ENCODE measurements at regions not wholly inside any gene's neighbourhood (a gene's known extent, or its start where the extent isn't known, plus 50 kb on each side); places are given as distances from the start of the nearest gene placed in this dataset.

GRCh38 chr13:87961546-87961945 lies 290.4 kb downstream of the SLITRK5 start:
- Histone ChIP-seq H3K36me3 (ENCODE audit: control insufficient read depth in 2 of 2, insufficient read depth in 1 of 2, low read length in 2 of 2) (no peaks in the 10 kb centered on the region), H3K9me3 (ENCODE audit: control insufficient read depth, insufficient read depth, low read depth, low read length) (no peaks in the 10 kb centered on the region), H3K4me3 (ENCODE audit: low read depth, low read length) (no peak overlapping the region), H3K27ac (ENCODE audit: extremely low read depth, low read depth, low read length) (no peak overlapping the region), H3K4me1 (ENCODE audit: control insufficient read depth, insufficient read depth, low read length) (no peaks in the 10 kb centered on the region)
- CTCF ChIA-PET: no interaction called here
- POLR2A ChIA-PET: no interaction called here
- TF ChIP-seq ZSCAN30 (tag by site-specific recombination; IDR thresholded peaks at IDR 0.05): no peak
- TF ChIP-seq ZNF26 (tag by site-specific recombination; IDR thresholded peaks at IDR 0.05): no peak
- no peak for TF ChIP-seq ZNF513 (tag by site-specific recombination; IDR thresholded peaks at IDR 0.05)
- TF ChIP-seq ZFHX2 (tag by site-specific recombination; conservative IDR thresholded peaks at IDR 0.05): no peak
- TF ChIP-seq ZNF426 (tag by site-specific recombination; IDR thresholded peaks at IDR 0.05): no peak
- no peak for TF ChIP-seq ZNF623 (tag by site-specific recombination; IDR thresholded peaks at IDR 0.05)
- TF ChIP-seq ZNF274 (IDR thresholded peaks at IDR 0.05; ENCODE audit: low read length): no peak
- TF ChIP-seq ZNF274 (tag by site-specific recombination; IDR thresholded peaks at IDR 0.05; ENCODE audit: borderline replicate concordance): no peak
- TF ChIP-seq ZNF701 (tag by site-specific recombination; IDR thresholded peaks at IDR 0.05): no peak
- TF ChIP-seq ZFP3 (tag by site-specific recombination; IDR thresholded peaks at IDR 0.05; ENCODE audit: low read depth): no peak
- TF ChIP-seq ZNF776 (tag by site-specific recombination; IDR thresholded peaks at IDR 0.05; ENCODE audit: borderline replicate concordance): no peak
- no peak for TF ChIP-seq ZNF239 (tag by site-specific recombination; IDR thresholded peaks at IDR 0.05)

GRCh38 chr13:87972568-87972967 lies 301.4 kb downstream of the SLITRK5 start:
- Histone ChIP-seq H3K4me3 (ENCODE audit: low read depth, low read length) (no peak overlapping the region), H3K4me1 (ENCODE audit: control insufficient read depth, insufficient read depth, low read length) (no peaks in the 10 kb centered on the region), H3K9me3 (ENCODE audit: control insufficient read depth, insufficient read depth, low read depth, low read length) (no peaks in the 10 kb centered on the region), H3K27ac (ENCODE audit: extremely low read depth, low read depth, low read length) (no peak overlapping the region), H3K36me3 (ENCODE audit: control insufficient read depth in 2 of 2, insufficient read depth in 1 of 2, low read length in 2 of 2) (no peaks in the 10 kb centered on the region)
- ChIA-PET POLR2A (no interaction called here), CTCF (no interaction called here)
- TF ChIP-seq SP2 (tag by site-specific recombination; IDR thresholded peaks at IDR 0.05) (no peak), GLI2 (tag by site-specific recombination; IDR thresholded peaks at IDR 0.05; ENCODE audit: borderline replicate concordance, low read depth) (no peak), ZNF266 (tag by site-specific recombination; IDR thresholded peaks at IDR 0.05; ENCODE audit: low read depth) (no peak), ZNF184 (tag by site-specific recombination; IDR thresholded peaks at IDR 0.05) (no peak), ZBTB20 (tag by site-specific recombination; IDR thresholded peaks at IDR 0.05) (no peak), ZBTB8A (tag by site-specific recombination; IDR thresholded peaks at IDR 0.05) (no peak), ZNF23 (tag by site-specific recombination; IDR thresholded peaks at IDR 0.05; ENCODE audit: borderline replicate concordance) (no peak), REST (tag by site-specific recombination; IDR thresholded peaks at IDR 0.05) (no peak), ZNF148 (tag by site-specific recombination; IDR thresholded peaks at IDR 0.05; ENCODE audit: borderline replicate concordance) (no peak), SALL2 (tag by site-specific recombination; IDR thresholded peaks at IDR 0.05; ENCODE audit: borderline replicate concordance) (no peak), ZNF146 (tag by site-specific recombination; IDR thresholded peaks at IDR 0.05) (no peak), HIC1 (tag by site-specific recombination; IDR thresholded peaks at IDR 0.05) (no peak), ZBTB1 (tag by site-specific recombination; IDR thresholded peaks at IDR 0.05) (no peak), ZNF623 (tag by site-specific recombination; IDR thresholded peaks at IDR 0.05) (no peak), HOXC10 (CRISPR knock-in tag; IDR thresholded peaks at IDR 0.05) (no peak)

Data from HEK293 (cell line).